Prostate gland (tissue), 2 donors: ENCODE measurements at regions not wholly inside any gene's neighbourhood (a gene's known extent, or its start where the extent isn't known, plus 50 kb on each side); places are given as distances from the start of the nearest gene placed in this dataset.

Source experiments
- DNase-seq: peaks from one replicate; pipeline ENCODE4 v3.0.0-alpha.2; 2019; ENCODE audit warnings: low spot score
- H3K27ac ChIP-seq, 2 donors: fragments of 200-600 bp; sonication (generic); 2 replicates each; pipeline ENCODE4 v1.5.1; 2017 to 2019
- H3K27me3 ChIP-seq: fragments of 200-600 bp; sonication (generic); replicated peaks from 2 replicates; pipeline ENCODE4 v1.5.1; 2019; ENCODE audit not compliant: insufficient read depth
- H3K36me3 ChIP-seq, 2 donors: fragments of 200-600 bp; sonication (generic); 1 replicate in 1 of 2; 2 replicates in 1 of 2; pipeline versions ENCODE4 v1.5.1 to v1.8.1; 2017 to 2019
- H3K4me1 ChIP-seq: fragments of 200-600 bp; sonication (generic); replicated peaks from 2 replicates; pipeline ENCODE4 v1.5.1; 2019
- H3K4me3 ChIP-seq, 2 donors: fragments of 200-600 bp; sonication (generic); 2 replicates each; pipeline ENCODE4 v1.5.1; 2017 to 2019
- H3K9me3 ChIP-seq: fragments of 200-600 bp; sonication (generic); 2 replicates; pipeline ENCODE4 v1.5.1; 2017
- CTCF ChIP-seq, 4 experiments: fragments of 200-600 bp in 2 of 4; fragments of 450-650 bp in 2 of 4; sonication (generic) in 2 of 4; IDR thresholded peaks; 1 replicate in 3 of 4; 2 replicates in 1 of 4; pipeline ENCODE4 v1.5.1; 2016 to 2019; ENCODE audit warnings: antibody characterized with exemption in 4 of 4, mild to moderate bottlenecking in 2 of 4, moderate library complexity in 2 of 4
- POLR2A ChIP-seq: fragments of 450-650 bp; IDR thresholded peaks from one replicate; pipeline ENCODE4 v1.6.1; 2016; ENCODE audit warnings: antibody characterized with exemption, mild to moderate bottlenecking
- POLR2AphosphoS5 ChIP-seq: sonication (generic); formaldehyde crosslinking; IDR thresholded peaks from one replicate; pipeline ENCODE4 v1.6.1; 2017; ENCODE audit warnings: antibody characterized with exemption
- WGBS: methylation state at CpG from one replicate; pipeline ENCODE4 v1.1.5; 2018; 5-methylcytosine and 5-hydroxymethylcytosine counted together
- intact Hi-C: fragments of 100-400 bp; cut with DNase I; formaldehyde crosslinking; loops from one replicate; pipeline ENCODE4 v1.14.2; 2022

- H3K9me3 ChIP-seq, result no peaks in the 10 kb centered on the region
- intact Hi-C loops, result no loop called here
- no peak overlapping the region for H3K27ac ChIP-seq
- 94% methylated on average over 1 of the region's 1 CpG for WGBS
- no peak overlapping the region for H3K4me3 ChIP-seq
- no peaks in the 10 kb centered on the region for H3K27me3 ChIP-seq
- H3K36me3 ChIP-seq, result no peaks in the 10 kb centered on the region
- no peaks in the 10 kb centered on the region for H3K4me1 ChIP-seq
- TF ChIP-seq CTCF (IDR thresholded peaks at IDR 0.05) (no peak), POLR2A (no peak), POLR2AphosphoS5 (no peak)
- no peak for DNase-seq
Observed at GRCh38 chr1:113192980-113193379, 120.0 kb downstream of the LRIG2 start.

GRCh38 chr1:113194846-113195830 is 122.1 kb downstream of the LRIG2 start:
- whole genome bisulfite sequencing, result 88% methylated on average over 18 of the region's 18 CpGs
- no peak for TF ChIP-seq CTCF (IDR thresholded peaks at IDR 0.05)
- TF ChIP-seq POLR2A, result no peak
- TF ChIP-seq POLR2AphosphoS5, result no peak
- intact Hi-C loops, result no loop called here
- Histone ChIP-seq H3K27me3 (no peaks in the 10 kb centered on the region), H3K9me3 (no peaks in the 10 kb centered on the region), H3K4me3 (no peak overlapping the region), H3K36me3 (no peaks in the 10 kb centered on the region), H3K27ac (no peak overlapping the region), H3K4me1 (no peaks in the 10 kb centered on the region)
- no peak for DNase-seq

- DNase-seq, result no peak
- H3K4me3 ChIP-seq, result no peak overlapping the region
- H3K9me3 ChIP-seq, result no peaks in the 10 kb centered on the region
- no peaks in the 10 kb centered on the region for H3K27me3 ChIP-seq
- H3K36me3 ChIP-seq, result no peaks in the 10 kb centered on the region
- 33% methylated on average over 13 of the region's 13 CpGs for WGBS
- H3K4me1 ChIP-seq, result no peaks in the 10 kb centered on the region
- intact Hi-C loops, result no loop called here
- TF ChIP-seq POLR2A (no peak), CTCF (IDR thresholded peaks at IDR 0.05) (no peak), POLR2AphosphoS5 (no peak)
- peak overlapping the region; percentile 13 for H3K27ac ChIP-seq
Observed at GRCh38 chr1:113197719-113198330, 124.8 kb downstream of the LRIG2 start.

GRCh38 chr1:113198806-113199205 is 125.8 kb downstream of the LRIG2 start:
- no peak for DNase-seq
- Histone ChIP-seq H3K4me1 (no peaks in the 10 kb centered on the region), H3K36me3 (no peaks in the 10 kb centered on the region), H3K27ac (no peak overlapping the region), H3K27me3 (no peaks in the 10 kb centered on the region), H3K9me3 (no peaks in the 10 kb centered on the region), H3K4me3 (no peak overlapping the region)
- 98% methylated on average over 24 of the region's 24 CpGs for WGBS
- no peak for TF ChIP-seq CTCF (IDR thresholded peaks at IDR 0.05)
- no peak for TF ChIP-seq POLR2AphosphoS5
- TF ChIP-seq POLR2A, result no peak
- intact Hi-C loops, result no loop called here
